IMR-90 (cell line): ENCODE measurements at regions not wholly inside any gene's neighbourhood (a gene's known extent, or its start where the extent isn't known, plus 50 kb on each side); places are given as distances from the start of the nearest gene placed in this dataset.

Experiments used
- ATAC-seq: fragments of 200-7000 bp; cut with Tn5 transposase; 2 replicates; pipeline ENCODE4 v1.9.1; 2020; ENCODE audit warnings: low read depth, mild to moderate bottlenecking, moderate library complexity
- BruUV-seq: library from RNA; stranded (reverse); fragments of 400-500 nt; replicated peaks from 2 replicates; lab custom pipeline; 2021; lab: Mats Ljungman, UMichigan
- CTCF ChIA-PET: fragments of 300-600 bp; formaldehyde crosslinking; extraction: SDS; loops from one replicate; lab custom pipeline; 2021; ENCODE audit warnings: antibody characterized with exemption; lab: Yijun Ruan, JAX
- POLR2A ChIA-PET: fragments of 300-600 bp; sonication (Branson Sonifier 250); formaldehyde crosslinking; loops from one replicate; lab custom pipeline; 2022; ENCODE audit warnings: antibody characterized with exemption; ENCODE audit not compliant: unreplicated experiment; lab: Charles Lee
- DNase-seq: peaks from one replicate; pipeline ENCODE4 v3.0.0; 2013
- H2AFZ ChIP-seq: replicated peaks from 2 replicates; pipeline ENCODE3; 2013; ENCODE audit warnings: low read length, mild to moderate bottlenecking; ENCODE audit not compliant: poor library complexity
- H2AK5ac ChIP-seq: 2 replicates; pipeline ENCODE4 v1.6.1; 2013; ENCODE audit warnings: low read depth, low read length, inconsistent platforms
- H2AK9ac ChIP-seq: replicated peaks from 2 replicates; pipeline ENCODE3; 2013; ENCODE audit warnings: mild to moderate bottlenecking, low read depth, low read length, moderate library complexity; ENCODE audit not compliant: poor library complexity
- H2BK120ac ChIP-seq: 2 replicates; pipeline ENCODE4 v1.6.1; 2013; ENCODE audit warnings: low read depth, low read length, inconsistent platforms
- H2BK15ac ChIP-seq: 3 replicates; pipeline ENCODE4 v1.6.1; 2013; ENCODE audit warnings: low read depth, low read length, inconsistent platforms
- H2BK20ac ChIP-seq: 2 replicates; pipeline ENCODE4 v1.6.1; 2013; ENCODE audit warnings: low read depth, mild to moderate bottlenecking, inconsistent platforms, low read length, moderate library complexity
- H2BK5ac ChIP-seq: 2 replicates; pipeline ENCODE4 v1.6.1; 2013; ENCODE audit warnings: mild to moderate bottlenecking, low read depth, low read length, inconsistent platforms; ENCODE audit not compliant: poor library complexity, severe bottlenecking
- H3K14ac ChIP-seq: replicated peaks from 2 replicates; pipeline ENCODE4 v1.6.1; 2013; ENCODE audit warnings: low read depth, low read length, inconsistent platforms
- H3K18ac ChIP-seq: 2 replicates; pipeline ENCODE4 v1.6.1; 2013; ENCODE audit warnings: low read depth, low read length, control low read depth
- H3K23ac ChIP-seq: 2 replicates; pipeline ENCODE4 v1.6.1; 2013; ENCODE audit warnings: low read depth, low read length, inconsistent platforms
- H3K27ac ChIP-seq: 2 replicates; pipeline ENCODE4 v1.5.1; 2013; ENCODE audit warnings: mild to moderate bottlenecking, control low read depth, low read length; ENCODE audit not compliant: insufficient read depth
- H3K27me3 ChIP-seq: 2 replicates; pipeline ENCODE4 v1.6.1; 2013; ENCODE audit warnings: low read length; ENCODE audit not compliant: control insufficient read depth, insufficient read depth
- H3K36me3 ChIP-seq: 2 replicates; pipeline ENCODE4 v1.6.1; 2013; ENCODE audit warnings: low read length, mixed read lengths; ENCODE audit not compliant: control insufficient read depth, insufficient read depth
- H3K4ac ChIP-seq: 2 replicates; pipeline ENCODE4 v1.6.1; 2013; ENCODE audit warnings: low read depth, low read length, inconsistent platforms
- H3K4me1 ChIP-seq: 2 replicates; pipeline ENCODE4 v1.6.1; 2013; ENCODE audit warnings: low read length, mixed read lengths; ENCODE audit not compliant: control insufficient read depth, insufficient read depth
- H3K4me2 ChIP-seq: 2 replicates; pipeline ENCODE4 v1.6.1; 2013; ENCODE audit warnings: low read depth, mild to moderate bottlenecking, control low read depth, low read length, moderate library complexity
- H3K4me3 ChIP-seq: 2 replicates; pipeline ENCODE4 v1.5.1; 2013; ENCODE audit warnings: low read depth, mild to moderate bottlenecking, control low read depth, low read length, moderate library complexity; ENCODE audit not compliant: insufficient read depth
- H3K56ac ChIP-seq: 2 replicates; pipeline ENCODE4 v1.6.1; 2013; ENCODE audit warnings: low read length, inconsistent platforms; ENCODE audit not compliant: insufficient read depth; ENCODE audit errors: extremely low read depth
- H3K79me1 ChIP-seq, 2 experiments: 2 replicates each; pipeline ENCODE4 v1.6.1; 2013; ENCODE audit warnings: low read length in 2 of 2, inconsistent platforms in 1 of 2, low read depth in 1 of 2
- H3K9ac ChIP-seq: 2 replicates; pipeline ENCODE4 v1.6.1; 2013; ENCODE audit warnings: low read depth, low read length, control low read depth
- H3K9me1 ChIP-seq: 2 replicates; pipeline ENCODE4 v1.6.1; 2013; ENCODE audit warnings: low read length, inconsistent platforms; ENCODE audit not compliant: insufficient read depth
- H3K9me3 ChIP-seq: 2 replicates; pipeline ENCODE4 v1.6.1; 2013; ENCODE audit warnings: low read length; ENCODE audit not compliant: control insufficient read depth, insufficient read depth
- H4K20me1 ChIP-seq: 2 replicates; pipeline ENCODE4 v1.6.1; 2013; ENCODE audit warnings: low read length, inconsistent platforms; ENCODE audit not compliant: insufficient read depth
- H4K5ac ChIP-seq: 2 replicates; pipeline ENCODE4 v1.6.1; 2013; ENCODE audit warnings: mild to moderate bottlenecking, low read depth, low read length, control low read depth
- H4K8ac ChIP-seq, 2 experiments: 2 replicates each; pipeline ENCODE4 v1.6.1; 2013; ENCODE audit warnings: low read depth in 2 of 2, low read length in 2 of 2, control low read depth in 1 of 2, inconsistent platforms in 1 of 2
- H4K91ac ChIP-seq: 2 replicates; pipeline ENCODE4 v1.6.1; 2013; ENCODE audit warnings: low read depth, low read length, inconsistent platforms; ENCODE audit not compliant: insufficient read depth
- CTCF ChIP-seq: conservative IDR thresholded peaks from 2 replicates; pipeline ENCODE4 v1.5.1; 2012; ENCODE audit warnings: mild to moderate bottlenecking, low read depth, low read length, improper control_type of control experiment
- FOS ChIP-seq: fragments of 150-350 bp; IDR thresholded peaks from 2 replicates; pipeline ENCODE4 v1.6.1; 2016; ENCODE audit warnings: low read depth, low read length
- RAD21 ChIP-seq: IDR thresholded peaks from 2 replicates; pipeline ENCODE4 v1.6.1; 2012; ENCODE audit warnings: low read length, improper control_type of control experiment
- SMC3 ChIP-seq: fragments of 150-350 bp; IDR thresholded peaks from 2 replicates; pipeline ENCODE4 v1.6.1; 2016; ENCODE audit warnings: low read depth, mild to moderate bottlenecking, antibody characterized with exemption, low read length, moderate library complexity
- USF2 ChIP-seq: fragments of 150-350 bp; IDR thresholded peaks from 2 replicates; pipeline ENCODE4 v1.6.1; 2017; ENCODE audit warnings: mild to moderate bottlenecking, antibody characterized with exemption, low read length, low read depth
- WGBS, 2 experiments: methylation state at CpG; one replicate each; pipeline versions ENCODE4 v1.1.5 to v1.1.7; 2013; ENCODE audit warnings: missing lambda C conversion rate in 2 of 2; ENCODE audit not compliant: insufficient read length in 1 of 2; ENCODE audit errors: extremely low coverage in 2 of 2; 5-methylcytosine and 5-hydroxymethylcytosine counted together
- dilution Hi-C: fragments of 300-500 bp; cut with HindIII; formaldehyde crosslinking; loops from one replicate; pipeline ENCODE4 v1.14.3; 2018; ENCODE audit warnings: low sequenced_read_pairs; ENCODE audit not compliant: unreplicated experiment
- in situ Hi-C: fragments of 300-500 bp; cut with MboI; formaldehyde crosslinking; loops from 3 replicates; pipeline ENCODE4 v1.14.3; 2019; ENCODE audit warnings: low sequenced_read_pairs, inconsistent platforms, mixed read lengths
- intact Hi-C: fragments of 100-400 bp; cut with micrococcal nuclease; formaldehyde crosslinking; loops from 2 replicates; pipeline ENCODE4 v1.10.0; 2022

GRCh38 chr2:128640166-128640844 is 321.6 kb upstream of the HS6ST1 start:
- H2AFZ ChIP-seq = no peak overlapping the region
- no peak overlapping the region for H3K18ac ChIP-seq
- H3K79me1 ChIP-seq = no peaks in the 10 kb centered on the region
- H3K27me3 ChIP-seq = peaks cover 16% of the 10 kb centered on the region
- H3K23ac ChIP-seq = no peak overlapping the region
- H2AK5ac ChIP-seq = no peak overlapping the region
- H4K20me1 ChIP-seq = no peaks in the 10 kb centered on the region
- H4K5ac ChIP-seq = no peak overlapping the region
- H3K4me1 ChIP-seq = no peaks in the 10 kb centered on the region; the same call in none of the 2 replicates
- H2BK5ac ChIP-seq = no peak overlapping the region
- ChIA-PET CTCF (interaction anchor here (0.6 kb wide), 1 partner anchor 31 kb away, joined by 3 read pairs; no protein-coding TSS in a partner anchor), POLR2A (no interaction called here)
- no peak overlapping the region for H3K56ac ChIP-seq
- peaks cover 3% of the 10 kb centered on the region; the same call in 1 of the 2 replicates for H3K9me1 ChIP-seq
- WGBS, 2 experiments = 92% methylated on average over 2 of the region's 4 CpGs; no CpG with 5 or more reads in 1 of the 2 experiments
- dilution Hi-C loops = no loop called here
- DNase-seq (no peak), ATAC-seq (no peak)
- H3K9ac ChIP-seq = no peak overlapping the region
- no peak overlapping the region for H2BK15ac ChIP-seq
- no peak overlapping the region for H4K91ac ChIP-seq
- no peak overlapping the region for H2BK120ac ChIP-seq
- intact Hi-C loops = loop anchor here (1.0 kb wide), 1 partner anchor 319 kb away; no protein-coding TSS in a partner anchor
- BruUV-seq = no TSS peak
- no peak overlapping the region for H3K14ac ChIP-seq
- no peak overlapping the region for H3K4ac ChIP-seq
- no peak overlapping the region for H3K4me3 ChIP-seq
- no peaks in the 10 kb centered on the region for H3K9me3 ChIP-seq
- H3K27ac ChIP-seq = no peak overlapping the region
- no peak overlapping the region for H2AK9ac ChIP-seq
- TF ChIP-seq CTCF (peak; percentile 27; the same call in 1 of the 2 replicates), USF2 (no peak), SMC3 (peak; percentile 21; the same call in 1 of the 2 replicates), RAD21 (peak; percentile 28), FOS (no peak)
- no peaks in the 10 kb centered on the region for H3K36me3 ChIP-seq
- in situ Hi-C loops = no loop called here
- H4K8ac ChIP-seq = no peak overlapping the region
- H3K4me2 ChIP-seq = no peak overlapping the region
- H2BK20ac ChIP-seq = no peak overlapping the region
